NCI-H526 treated with DMSO at 0.1 percent for 48 hours (cell line): ENCODE measurements at regions not wholly inside any gene's neighbourhood (a gene's known extent, or its start where the extent isn't known, plus 50 kb on each side); places are given as distances from the start of the nearest gene placed in this dataset.
"Not testable (repeated sequence)": the region's sequence is repeated elsewhere in the genome, so short reads cannot be mapped to it uniquely, and the experiment has no call there.

Source experiments
- DNase-seq: peaks from one replicate; lab custom pipeline; 2025; lab: John Stamatoyannopoulos, UW

DNA sequence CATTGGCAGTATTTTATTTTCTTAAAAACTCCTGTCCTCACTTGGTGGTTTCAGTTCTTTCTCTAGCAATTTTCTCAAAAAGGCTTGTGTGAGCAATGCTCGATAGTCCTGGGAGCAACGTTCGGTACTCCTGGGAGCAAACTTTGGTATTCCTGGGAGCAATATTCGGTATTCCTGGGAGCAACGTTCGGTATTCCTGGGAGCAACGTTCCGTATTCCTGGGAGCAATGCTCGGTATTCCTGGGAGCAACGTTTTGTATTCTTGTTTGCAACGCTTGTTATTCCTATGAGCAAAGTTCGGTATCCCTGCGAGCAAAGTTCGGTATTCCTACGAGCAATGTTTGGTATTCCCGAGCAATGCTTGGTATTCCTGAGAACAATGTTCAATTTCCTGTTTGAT is 362.0 kb upstream of the ADARB2 start:
- no peak for DNase-seq

DNA sequence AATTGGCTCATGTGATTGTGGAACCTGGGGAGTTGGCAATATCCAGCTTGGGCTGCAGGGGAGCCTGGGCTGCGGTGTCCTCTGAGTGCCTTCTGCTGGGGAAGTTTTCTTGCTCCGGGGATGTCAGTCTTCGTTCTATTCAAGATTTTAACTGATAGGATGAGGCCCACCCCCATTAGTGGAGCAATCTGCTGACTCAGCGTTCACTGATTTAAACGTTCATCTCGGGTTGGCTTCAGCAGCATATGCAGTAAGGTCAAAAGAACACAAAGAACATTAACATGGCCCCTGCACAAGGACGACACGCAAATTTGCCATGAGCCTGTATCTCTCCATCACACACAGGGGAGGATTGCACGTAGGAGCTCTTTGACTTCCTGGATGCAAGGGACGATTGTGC is 360.6 kb upstream of the ADARB2 start:
- no peak for DNase-seq

DNA sequence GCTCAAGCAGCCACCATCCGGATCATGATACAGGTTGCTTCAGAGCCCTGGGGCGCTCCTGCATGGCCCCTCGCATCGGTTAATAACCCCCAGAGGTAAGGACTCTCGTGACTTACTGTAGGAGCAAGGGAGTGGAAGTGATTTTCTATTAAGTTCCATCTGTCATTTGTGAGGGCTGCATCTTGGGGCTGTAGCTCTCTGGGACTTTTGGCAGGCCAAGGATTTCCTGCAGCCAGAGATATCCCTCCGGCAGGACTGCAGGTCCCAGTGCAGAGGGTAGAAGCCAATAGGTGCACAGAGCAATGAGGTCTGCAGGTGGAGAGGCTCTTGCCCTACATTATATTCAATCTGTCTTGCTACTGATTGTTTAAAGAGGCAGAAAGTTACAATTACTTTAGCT is 356.8 kb upstream of the ADARB2 start:
- no peak for DNase-seq

DNA sequence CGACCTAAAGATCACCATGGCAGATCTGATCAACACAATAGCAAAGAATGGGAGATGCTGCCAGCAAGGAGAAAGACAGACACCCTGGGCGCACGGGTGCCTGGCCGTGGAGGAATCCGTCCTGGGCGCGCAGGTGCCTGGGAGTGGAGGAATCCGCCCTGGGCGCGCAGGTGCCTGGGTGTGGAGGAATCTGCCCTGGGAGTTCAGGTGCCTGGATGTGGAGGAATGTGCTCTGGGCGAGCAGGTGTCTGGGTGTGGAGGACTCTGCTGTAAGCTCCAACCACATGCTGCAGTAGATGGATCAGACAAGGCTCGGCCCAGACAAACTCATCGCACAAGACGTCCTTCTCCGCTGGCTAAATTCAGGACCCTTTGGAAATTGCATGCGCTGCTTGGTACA is 346.3 kb upstream of the ADARB2 start:
- no peak for DNase-seq

DNA sequence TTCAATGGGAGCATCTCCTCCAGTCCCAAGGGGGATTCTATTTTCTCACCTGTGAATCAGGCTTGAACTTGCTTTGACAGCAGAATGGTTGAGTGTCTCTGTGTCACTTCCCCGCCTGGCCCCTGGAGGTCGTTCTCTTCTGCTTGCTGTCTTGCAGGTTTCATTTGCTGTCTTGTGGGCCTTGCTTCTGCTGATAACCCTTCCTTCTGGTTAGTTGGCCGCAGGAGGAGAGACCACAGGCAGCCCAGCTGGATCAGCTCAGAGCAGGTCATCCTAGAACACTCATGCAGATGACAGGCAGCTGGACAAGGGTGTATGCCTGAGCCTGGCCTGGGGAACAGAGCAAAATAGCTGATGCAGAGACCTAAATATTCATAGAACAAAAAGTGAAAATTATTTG is 344.2 kb upstream of the ADARB2 start:
- no peak for DNase-seq

DNA sequence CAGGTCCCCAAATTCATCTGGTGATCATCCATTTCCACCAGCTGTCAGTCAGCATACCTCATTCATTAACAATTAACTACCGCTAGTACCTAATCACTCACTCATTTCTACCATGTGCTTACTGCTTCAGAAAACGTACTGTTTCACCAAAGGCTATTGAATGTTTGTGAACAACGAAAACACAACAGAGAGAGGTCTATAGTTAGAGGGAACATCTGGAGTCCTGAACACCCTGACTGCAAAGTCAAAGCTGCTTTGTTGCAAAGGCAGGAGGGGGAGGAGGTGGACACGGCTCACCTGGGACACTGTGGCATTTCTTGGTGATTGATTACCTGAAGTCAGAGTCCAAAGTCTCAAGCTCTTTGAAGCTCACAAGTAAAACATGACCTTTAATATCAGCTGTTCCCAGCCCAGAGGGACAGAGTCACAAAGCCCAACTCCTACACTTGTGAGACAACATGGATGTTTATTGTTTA is 342.3 kb upstream of the ADARB2 start:
- DNase-seq: no peak

DNA sequence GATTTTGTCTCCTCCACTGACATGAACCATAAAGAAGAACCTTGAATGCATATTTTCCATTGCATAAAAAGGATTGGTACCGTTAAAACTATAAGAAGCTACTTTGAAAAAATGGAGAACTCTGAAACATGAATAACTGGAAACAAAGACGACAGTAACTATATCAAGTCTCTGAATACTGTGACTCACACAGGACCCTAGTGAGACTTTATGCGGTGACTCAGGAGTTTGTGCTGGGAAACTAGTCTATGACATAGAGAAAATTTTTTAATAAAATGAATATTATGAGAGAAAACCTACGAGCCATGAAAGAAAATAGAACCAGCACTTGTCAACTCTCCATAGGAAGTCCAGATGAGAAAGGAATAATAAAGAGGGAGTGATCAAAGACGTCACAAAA is 339.9 kb upstream of the ADARB2 start:
- DNase-seq: no peak

DNA sequence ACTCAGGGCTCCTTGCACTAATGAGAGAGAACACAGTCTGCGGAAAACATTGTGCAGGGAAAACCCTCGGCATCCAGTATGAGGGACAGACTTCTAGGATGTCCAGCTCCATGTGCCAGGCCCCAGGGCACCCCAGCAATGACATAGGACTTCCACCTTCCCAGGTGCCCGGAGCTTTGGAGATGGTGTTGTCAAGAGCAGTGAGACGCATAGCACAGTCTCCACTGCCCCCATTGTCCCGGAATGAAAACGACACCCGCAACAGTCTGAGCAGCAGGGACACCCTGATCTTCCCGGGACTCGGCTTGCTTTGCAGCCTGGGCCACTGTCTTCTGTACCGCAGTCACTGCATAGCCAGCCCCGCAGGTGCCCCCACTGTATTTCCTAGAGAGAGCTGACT is 339.2 kb upstream of the ADARB2 start:
- DNase-seq: no peak

DNA sequence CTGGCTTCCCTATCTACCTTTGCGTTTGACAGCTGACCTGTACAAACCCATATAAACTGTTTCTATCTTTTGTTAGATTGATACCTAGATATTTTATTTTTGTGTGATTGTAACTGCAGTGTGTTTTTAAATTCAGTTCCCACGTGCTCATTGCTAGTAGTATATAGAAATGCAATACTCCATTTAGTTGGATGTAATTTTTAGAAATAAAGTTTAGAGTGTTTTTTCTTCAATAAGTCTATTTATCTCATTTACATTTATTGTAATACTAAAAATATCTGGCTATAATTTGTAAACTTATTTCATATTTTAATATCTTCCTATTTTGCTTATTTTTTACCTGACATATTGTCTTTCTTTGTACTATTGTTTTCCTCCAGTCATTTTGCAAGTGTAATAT is 329.7 kb upstream of the ADARB2 start:
- DNase-seq: no peak

DNA sequence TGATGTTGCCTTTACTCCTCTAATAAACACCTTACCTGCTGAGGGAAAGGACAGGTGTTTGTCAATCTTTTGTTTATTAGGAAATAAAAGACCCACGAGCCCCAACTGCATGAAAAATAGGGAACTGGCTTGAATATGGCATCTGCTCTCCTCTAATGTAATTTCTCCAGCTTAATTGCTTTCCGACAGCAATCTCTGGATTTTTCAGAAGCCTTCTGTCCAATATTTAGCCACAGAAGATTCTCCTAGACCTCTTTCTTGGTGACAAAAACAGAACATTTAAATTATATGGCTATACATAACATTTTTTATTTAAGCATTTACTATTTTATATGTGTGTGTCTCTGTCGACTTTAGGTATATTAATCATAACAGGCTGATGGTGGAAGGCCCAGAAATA is 317.4 kb upstream of the ADARB2 start:
- no peak for DNase-seq

DNA sequence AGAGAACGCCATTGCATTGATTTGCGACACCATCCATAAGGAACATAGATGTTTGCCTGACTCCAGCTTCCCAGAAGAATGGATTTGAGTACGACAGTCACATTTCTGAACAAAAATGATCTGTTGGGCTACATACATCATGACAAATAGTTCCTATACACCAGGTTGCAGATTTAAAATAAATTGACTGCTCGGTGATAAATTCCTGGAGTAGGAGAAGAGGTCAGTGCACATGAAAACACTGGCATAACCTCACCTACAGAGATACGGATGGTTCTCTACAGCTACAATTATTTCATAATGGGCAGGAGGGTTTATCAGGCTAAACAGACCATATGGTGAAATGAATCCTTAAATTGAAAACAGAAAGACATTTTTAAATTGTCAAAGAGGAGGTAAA is 316.5 kb upstream of the ADARB2 start:
- no peak for DNase-seq

DNA sequence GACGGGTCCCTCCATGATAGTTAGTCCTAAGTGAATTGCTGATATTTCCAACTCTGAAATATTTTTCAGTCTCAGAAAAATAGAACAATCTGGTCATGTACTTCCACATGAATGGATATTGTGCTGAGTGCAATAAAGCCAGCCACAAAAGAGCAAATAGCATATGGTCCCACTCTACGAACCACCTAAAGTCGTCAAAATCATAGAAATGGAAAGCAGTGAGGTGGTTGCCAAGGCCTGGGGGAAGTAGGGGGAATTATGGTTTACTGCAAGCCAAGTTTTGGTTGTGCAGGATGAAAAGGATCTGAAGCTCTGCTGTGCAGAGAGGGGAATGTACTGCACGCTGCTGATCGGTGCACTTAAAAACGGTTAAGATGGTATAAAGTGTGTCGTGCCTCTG is 313.8 kb upstream of the ADARB2 start:
- no peak for DNase-seq

DNA sequence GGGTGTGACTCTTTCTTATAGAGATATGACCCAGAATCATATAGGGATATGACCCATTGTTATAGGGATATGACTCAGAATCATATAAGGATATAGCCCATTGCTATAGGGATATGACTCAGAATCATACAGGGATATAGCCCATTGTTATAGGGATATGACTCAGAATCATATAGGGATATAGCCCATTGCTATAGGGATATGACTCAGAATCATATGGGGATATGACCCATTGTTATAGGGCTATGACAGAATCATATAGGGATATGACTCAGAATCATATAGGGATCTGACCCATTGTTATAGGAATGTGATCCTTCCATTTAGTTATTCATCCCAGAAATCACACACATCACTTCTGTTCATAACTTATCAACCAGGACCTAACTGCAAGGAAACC is 312.2 kb upstream of the ADARB2 start:
- DNase-seq: no peak

DNA sequence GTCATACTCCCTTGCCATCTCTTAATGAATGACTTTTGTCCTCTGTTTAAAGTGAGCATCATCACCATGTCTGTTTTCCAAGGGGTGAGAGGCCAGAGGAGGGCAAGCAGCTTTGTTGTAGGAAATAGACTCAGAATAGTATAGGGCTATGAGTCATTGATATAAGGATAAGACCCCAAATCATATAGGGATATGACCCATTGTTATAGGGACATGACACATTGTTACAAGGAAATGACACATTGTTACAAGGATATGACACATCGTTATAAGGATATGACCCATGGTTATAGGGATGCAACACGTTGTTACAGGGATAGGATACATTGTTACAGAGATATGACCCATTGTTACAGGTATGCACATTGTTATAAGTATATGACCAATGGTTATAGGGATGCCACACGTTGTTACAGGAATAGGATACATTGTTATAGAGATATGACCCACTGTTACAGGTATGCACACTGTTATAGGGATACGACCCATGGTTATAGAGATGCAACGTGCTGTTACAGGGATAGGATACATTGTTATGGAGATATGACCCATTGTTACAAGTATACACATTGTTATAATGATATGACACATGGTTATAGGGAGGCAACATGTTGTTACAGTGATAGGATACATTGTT is 311.1 kb upstream of the ADARB2 start:
- DNase-seq: no peak

DNA sequence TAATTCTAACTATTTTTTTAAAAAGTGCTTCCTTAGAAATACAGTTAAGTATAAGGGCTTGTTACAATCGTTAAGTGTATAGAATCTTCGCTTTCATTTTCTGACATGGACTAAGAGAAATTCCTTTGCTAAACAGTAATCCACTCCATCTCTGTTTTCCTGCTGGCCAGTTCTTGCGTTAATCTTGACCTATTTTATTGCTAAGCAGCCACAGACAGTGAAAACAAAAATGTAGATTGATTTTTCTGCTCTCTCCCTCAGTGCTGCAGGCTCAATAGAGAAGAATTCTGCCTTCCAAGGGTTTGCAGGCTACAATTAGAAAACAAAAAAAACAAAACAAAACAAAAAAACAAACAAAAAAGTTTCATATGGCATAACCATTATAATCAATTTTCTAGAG is 310.4 kb upstream of the ADARB2 start:
- no peak for DNase-seq

DNA sequence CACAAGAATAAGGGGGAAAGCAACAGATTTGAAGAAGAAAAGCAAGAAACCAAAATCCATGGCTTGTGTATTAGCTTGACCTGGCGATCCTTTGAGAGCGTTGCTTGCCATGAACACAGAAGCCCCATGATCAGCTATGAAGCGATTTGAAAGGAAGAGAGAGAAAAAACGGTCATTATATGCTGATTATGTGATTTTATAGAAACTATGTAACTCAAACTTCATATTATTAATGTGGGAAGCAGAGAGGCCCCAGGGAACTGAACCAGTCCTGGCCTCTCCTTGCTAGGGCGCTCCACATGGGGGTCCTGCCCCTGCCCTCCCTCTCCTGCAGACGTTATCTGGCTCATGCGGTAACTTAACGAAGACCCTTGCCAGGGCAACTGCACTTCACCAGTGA is 306.1 kb upstream of the ADARB2 start:
- DNase-seq: no peak

DNA sequence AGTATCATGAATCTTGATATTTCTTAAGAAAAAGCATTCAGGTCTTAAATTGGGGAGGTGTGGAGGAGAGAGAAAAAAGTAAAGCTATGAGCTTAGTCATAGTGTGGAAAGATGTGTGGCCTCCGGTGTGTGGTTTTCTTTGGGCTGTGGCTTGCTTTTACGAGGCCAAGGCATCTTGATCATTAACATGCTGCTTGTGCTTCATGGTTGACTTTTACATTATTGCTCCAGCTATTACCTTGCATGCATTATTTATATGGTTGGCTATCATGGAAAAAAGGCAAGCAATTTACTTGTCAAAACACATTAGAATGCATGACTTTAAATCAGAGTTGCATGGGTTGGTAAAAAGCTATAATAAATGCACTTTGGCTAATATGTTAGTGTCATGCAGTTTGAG is 300.7 kb upstream of the ADARB2 start:
- no peak for DNase-seq

DNA sequence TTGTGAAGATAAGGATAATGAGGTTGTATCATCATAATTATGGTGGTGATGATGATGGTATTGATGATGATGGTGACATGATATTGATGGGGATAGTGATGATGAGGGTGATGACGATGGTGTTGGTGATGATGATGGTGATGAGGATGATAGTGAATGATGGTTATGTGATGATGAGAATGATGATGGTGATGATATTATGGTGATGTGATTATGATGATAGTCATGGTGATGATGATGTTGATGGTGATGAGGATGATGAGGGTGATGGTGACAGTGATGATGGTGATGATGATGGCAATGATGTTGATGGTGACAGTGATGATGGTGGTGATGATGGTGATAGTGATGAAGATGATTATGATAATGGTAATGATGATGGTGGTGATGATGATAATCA is 299.9 kb upstream of the ADARB2 start:
- DNase-seq: no peak

DNA sequence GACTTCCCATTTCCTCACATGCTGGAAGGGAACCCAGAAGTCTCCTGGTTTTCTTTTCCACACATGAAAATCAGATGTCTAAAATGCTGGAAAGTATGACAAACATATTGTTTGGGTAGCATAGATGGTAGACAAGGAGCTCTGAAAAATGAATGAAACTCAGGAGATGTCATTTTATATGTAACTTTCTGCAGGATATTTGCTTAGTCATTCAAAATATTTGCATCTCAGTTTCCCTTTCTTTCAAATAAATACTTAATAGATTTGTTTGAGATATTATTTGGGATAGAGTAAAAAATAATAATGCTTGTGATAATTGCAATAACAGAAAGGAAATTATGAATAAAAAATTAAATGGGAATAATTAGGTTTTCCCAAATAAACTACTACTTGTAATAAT is 298.9 kb upstream of the ADARB2 start:
- DNase-seq: no peak

DNA sequence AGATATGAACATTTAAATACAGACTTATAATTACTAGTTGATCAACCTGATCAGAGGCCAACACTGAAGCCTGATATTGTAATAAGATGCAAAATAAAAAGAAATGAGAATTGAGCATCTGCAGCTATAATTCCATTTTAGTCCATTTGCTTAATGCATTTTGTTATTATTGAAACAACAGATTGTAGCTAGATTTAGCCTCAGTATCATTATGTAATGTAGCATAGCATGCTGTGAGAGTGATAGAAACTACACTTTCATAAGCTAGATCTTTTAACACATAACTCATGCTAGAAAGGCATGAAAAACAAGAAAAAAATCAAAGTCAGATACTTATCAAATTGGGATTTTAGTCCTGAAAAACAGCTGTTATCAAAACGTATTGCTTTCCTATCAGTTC is 292.7 kb upstream of the ADARB2 start:
- DNase-seq: no peak

DNA sequence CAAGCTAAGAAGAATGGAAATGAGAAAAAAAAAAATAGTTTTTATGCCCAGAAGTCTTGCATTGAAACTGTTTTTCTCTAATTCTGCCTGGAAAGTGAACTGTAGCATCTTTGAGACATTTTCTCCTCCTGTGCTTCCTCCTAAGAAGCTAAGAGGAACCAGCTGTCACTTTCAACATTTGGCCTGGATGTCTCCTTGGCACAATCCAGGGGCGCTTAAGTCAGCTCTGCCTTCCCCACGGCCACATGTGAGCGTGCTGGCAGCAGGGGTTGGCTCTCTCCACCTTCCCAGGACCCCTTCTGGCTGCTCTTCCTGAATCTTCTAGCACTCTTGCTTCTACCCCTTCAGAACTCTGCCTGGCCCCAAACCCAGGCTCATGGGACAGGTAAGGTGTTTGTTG is 289.6 kb upstream of the ADARB2 start:
- no peak for DNase-seq

DNA sequence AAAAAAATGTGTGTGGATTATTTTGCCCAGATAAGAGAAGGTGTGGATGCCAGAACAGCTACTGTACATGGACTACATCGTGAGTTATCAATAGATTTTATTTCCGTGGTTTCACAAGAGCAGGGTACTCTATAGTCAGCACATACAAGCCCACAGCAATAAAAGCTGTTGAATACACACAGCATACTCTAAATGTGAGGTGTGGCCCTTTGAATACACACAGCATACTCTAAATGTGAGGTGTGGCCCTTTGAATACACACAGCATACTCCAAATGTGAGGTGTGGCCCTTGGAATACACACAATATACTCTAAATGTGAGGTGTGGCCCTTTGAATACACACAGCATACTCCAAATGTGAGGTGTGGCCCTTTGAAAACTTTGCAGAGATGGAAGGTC is 287.4 kb upstream of the ADARB2 start:
- DNase-seq: not testable (repeated sequence)

DNA sequence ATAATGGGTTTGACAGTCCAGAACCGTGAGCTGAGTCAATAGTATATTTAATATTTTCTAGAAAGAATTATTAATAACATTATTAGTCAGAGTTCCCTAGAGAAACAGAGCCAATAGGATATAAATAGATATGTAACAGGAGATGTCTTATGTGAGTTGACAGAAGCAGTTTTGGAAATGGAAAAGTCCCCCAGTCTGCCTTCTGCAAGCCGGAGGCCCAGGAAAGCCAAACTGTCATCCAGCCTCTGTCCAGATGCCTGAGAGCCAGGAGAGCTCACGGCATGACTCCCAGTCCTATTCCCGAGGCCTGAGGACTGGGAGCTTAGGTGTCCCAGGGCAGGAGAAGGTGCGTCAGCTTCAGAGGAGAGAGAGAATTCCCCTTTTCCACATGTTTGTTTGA is 286.4 kb upstream of the ADARB2 start:
- DNase-seq: no peak

DNA sequence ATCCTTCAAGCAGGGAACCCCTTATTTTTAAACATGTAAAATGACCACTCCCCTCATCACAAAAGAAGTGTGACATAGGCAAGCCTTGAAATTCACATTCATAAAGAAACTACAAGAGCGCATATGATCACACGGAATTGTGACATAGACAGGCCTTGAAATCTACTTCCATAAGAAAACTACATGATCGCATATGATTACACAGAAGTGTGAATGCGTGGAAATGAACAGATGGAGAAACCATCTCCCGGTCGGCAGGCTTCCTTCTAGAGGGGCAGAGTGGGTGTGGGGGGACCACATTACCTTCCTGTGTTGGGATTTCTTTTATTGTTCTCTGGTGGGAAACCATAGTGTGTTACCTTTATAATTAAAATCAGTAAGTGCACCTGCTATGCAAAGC is 285.1 kb upstream of the ADARB2 start:
- DNase-seq: no peak

DNA sequence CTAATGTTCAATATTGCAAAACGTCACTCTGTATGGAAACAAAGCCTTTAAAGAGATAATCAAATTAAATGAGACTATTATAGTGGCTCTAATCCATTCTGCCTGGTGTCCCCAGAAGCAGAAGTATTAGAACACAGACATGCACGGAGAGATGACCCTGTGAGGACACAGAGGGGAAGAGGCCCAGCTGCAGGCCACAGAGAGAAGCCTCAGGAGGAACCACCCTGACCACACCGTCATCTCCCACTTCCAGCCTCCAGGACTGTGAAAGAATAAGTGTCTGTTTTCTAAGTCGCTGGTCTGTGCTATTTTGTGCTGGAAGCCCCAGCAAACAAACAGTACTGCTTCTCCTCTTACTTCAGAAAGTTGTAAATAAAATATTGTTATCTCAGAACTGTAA is 283.5 kb upstream of the ADARB2 start:
- no peak for DNase-seq
